ENCODE measurements at regions not wholly inside any gene's neighbourhood (a gene's known extent, or its start where the extent isn't known, plus 50 kb on each side); places are given as distances from the start of the nearest gene placed in this dataset.

- TF ChIP-seq CTCF (IDR thresholded peaks at IDR 0.05) (no peak), POLR2A (IDR thresholded peaks at IDR 0.05) (no peak)
These were observed 56.1 kb downstream of the RPL37A start for GRCh38 chr2:216554755-216555154.
